GM12865 (cell line): ENCODE measurements at regions not wholly inside any gene's neighbourhood (a gene's known extent, or its start where the extent isn't known, plus 50 kb on each side); places are given as distances from the start of the nearest gene placed in this dataset.
"Not testable (repeated sequence)": the region's sequence is repeated elsewhere in the genome, so short reads cannot be mapped to it uniquely, and the experiment has no call there.

Experiments
- DNase-seq: peaks from one replicate; pipeline ENCODE4 v3.0.0; 2010; ENCODE audit warnings: low read depth
- H3K4me3 ChIP-seq: 2 replicates; pipeline ENCODE4 v1.5.1; 2011; ENCODE audit warnings: mild to moderate bottlenecking, low read depth, low read length, control low read depth
- CTCF ChIP-seq: IDR thresholded peaks from 2 replicates; pipeline ENCODE4 v1.5.1; 2011; ENCODE audit warnings: low read length, control low read depth, low read depth, inconsistent platforms; ENCODE audit not compliant: insufficient read depth; ENCODE audit errors: missing control alignments

GRCh38 chr4:23967281-23967680, 77.4 kb upstream of the PPARGC1A start:
- no peak overlapping the region for H3K4me3 ChIP-seq
- no peak for TF ChIP-seq CTCF
- no peak for DNase-seq

GRCh38 chr4:23966725-23967124, 76.9 kb upstream of the PPARGC1A start:
- DNase-seq, result no peak
- H3K4me3 ChIP-seq, result no peak overlapping the region
- TF ChIP-seq CTCF, result peak; percentile 27

- no peak for DNase-seq
- H3K4me3 ChIP-seq, result no peak overlapping the region
- TF ChIP-seq CTCF, result no peak
Observed at GRCh38 chr4:23962462-23962861, 72.6 kb upstream of the PPARGC1A start.

- not testable (repeated sequence) for DNase-seq, H3K4me3 ChIP-seq
Observed at GRCh38 chr4:23961395-23961794, 71.5 kb upstream of the PPARGC1A start.

GRCh38 chr4:23959396-23960148, 69.7 kb upstream of the PPARGC1A start:
- H3K4me3 ChIP-seq, result no peak overlapping the region
- no peak for DNase-seq
- no peak for TF ChIP-seq CTCF

GRCh38 chr4:23958749-23959148, 68.9 kb upstream of the PPARGC1A start:
- no peak overlapping the region for H3K4me3 ChIP-seq
- DNase-seq, result no peak
- TF ChIP-seq CTCF, result no peak

GRCh38 chr4:23957465-23957864, 67.6 kb upstream of the PPARGC1A start:
- TF ChIP-seq CTCF, result no peak
- no peak for DNase-seq
- H3K4me3 ChIP-seq, result no peak overlapping the region
